ENCODE measurements at regions not wholly inside any gene's neighbourhood (a gene's known extent, or its start where the extent isn't known, plus 50 kb on each side); places are given as distances from the start of the nearest gene placed in this dataset.
A peak's percentile ranks its signal among the peaks of the same experiment; 100 is the strongest.
"Not testable (repeated sequence)": the region's sequence is repeated elsewhere in the genome, so short reads cannot be mapped to it uniquely, and the experiment has no call there.

- DNase-seq; ATAC-seq (ENCODE audit: poor library complexity); intact Hi-C loops (cut with DNase I): not testable (repeated sequence)
Measured at GRCh38 chr11:67881836-67882235, 122.1 kb downstream of the UNC93B1 start.

- DNase-seq; intact Hi-C loops (cut with DNase I); ATAC-seq (ENCODE audit: poor library complexity): not testable (repeated sequence)
Measured at GRCh38 chr11:67880594-67881196, 123.2 kb downstream of the UNC93B1 start.

- intact Hi-C loops (cut with DNase I); ATAC-seq (ENCODE audit: poor library complexity); DNase-seq: not testable (repeated sequence)
Measured at GRCh38 chr11:67878666-67879065, 125.2 kb downstream of the UNC93B1 start.

- DNase-seq; intact Hi-C loops (cut with DNase I); ATAC-seq (ENCODE audit: poor library complexity): not testable (repeated sequence)
Measured at GRCh38 chr11:67877316-67877715, 126.6 kb downstream of the UNC93B1 start.

- intact Hi-C loops (cut with DNase I); DNase-seq; ATAC-seq (ENCODE audit: poor library complexity): not testable (repeated sequence)
Measured at GRCh38 chr11:67873223-67873622, 130.7 kb downstream of the UNC93B1 start.

GRCh38 chr11:67871168-67871567 lies 132.7 kb downstream of the UNC93B1 start:
- DNase-seq; ATAC-seq (ENCODE audit: poor library complexity); intact Hi-C loops (cut with DNase I): not testable (repeated sequence)

- DNase-seq; ATAC-seq (ENCODE audit: poor library complexity); intact Hi-C loops (cut with DNase I): not testable (repeated sequence)
Measured at GRCh38 chr11:67862896-67863295, 141.0 kb downstream of the UNC93B1 start.

- DNase-seq; ATAC-seq (ENCODE audit: poor library complexity); intact Hi-C loops (cut with DNase I): not testable (repeated sequence)
Measured at GRCh38 chr11:67859513-67860161, 144.3 kb downstream of the UNC93B1 start.

- intact Hi-C loops (cut with DNase I); ATAC-seq (ENCODE audit: poor library complexity); DNase-seq: not testable (repeated sequence)
Measured at GRCh38 chr11:67850747-67851146, 153.2 kb downstream of the UNC93B1 start.

- intact Hi-C loops (cut with DNase I); DNase-seq: not testable (repeated sequence)
Measured at GRCh38 chr11:67849766-67850165, 154.1 kb downstream of the UNC93B1 start.

GRCh38 chr11:67847896-67848875 lies 155.7 kb downstream of the UNC93B1 start:
- DNase-seq; ATAC-seq (ENCODE audit: poor library complexity); intact Hi-C loops (cut with DNase I): not testable (repeated sequence)

More at GRCh38 chr11:67849766-67850165, 154.1 kb downstream of the UNC93B1 start:
- ATAC-seq (ENCODE audit: poor library complexity): not testable (repeated sequence)

- DNase-seq; ATAC-seq (ENCODE audit: poor library complexity); intact Hi-C loops (cut with DNase I): not testable (repeated sequence)
Measured at GRCh38 chr11:67846303-67846702, 157.6 kb downstream of the UNC93B1 start.

GRCh38 chr11:67845296-67845695 lies 158.6 kb downstream of the UNC93B1 start:
- ATAC-seq (ENCODE audit: poor library complexity); intact Hi-C loops (cut with DNase I); DNase-seq: not testable (repeated sequence)

GRCh38 chr11:67840599-67840998 lies 163.3 kb downstream of the UNC93B1 start:
- ATAC-seq (ENCODE audit: poor library complexity); DNase-seq; intact Hi-C loops (cut with DNase I): not testable (repeated sequence)

GRCh38 chr11:67830152-67830551 lies 155.7 kb upstream of the ALDH3B2 start:
- intact Hi-C loops (cut with DNase I); ATAC-seq (ENCODE audit: poor library complexity); DNase-seq: not testable (repeated sequence)

GRCh38 chr11:67826951-67827296 lies 152.5 kb upstream of the ALDH3B2 start:
- ATAC-seq (ENCODE audit: poor library complexity); DNase-seq; intact Hi-C loops (cut with DNase I): not testable (repeated sequence)

GRCh38 chr11:67826028-67826950 lies 151.9 kb upstream of the ALDH3B2 start:
- intact Hi-C loops (cut with DNase I); ATAC-seq (ENCODE audit: poor library complexity): not testable (repeated sequence)
- DNase-seq: peak; percentile 81

GRCh38 chr11:67824861-67825260 lies 150.4 kb upstream of the ALDH3B2 start:
- intact Hi-C loops (cut with DNase I); DNase-seq; ATAC-seq (ENCODE audit: poor library complexity): not testable (repeated sequence)
